ENCODE measurements at regions not wholly inside any gene's neighbourhood (a gene's known extent, or its start where the extent isn't known, plus 50 kb on each side); places are given as distances from the start of the nearest gene placed in this dataset.

DNA sequence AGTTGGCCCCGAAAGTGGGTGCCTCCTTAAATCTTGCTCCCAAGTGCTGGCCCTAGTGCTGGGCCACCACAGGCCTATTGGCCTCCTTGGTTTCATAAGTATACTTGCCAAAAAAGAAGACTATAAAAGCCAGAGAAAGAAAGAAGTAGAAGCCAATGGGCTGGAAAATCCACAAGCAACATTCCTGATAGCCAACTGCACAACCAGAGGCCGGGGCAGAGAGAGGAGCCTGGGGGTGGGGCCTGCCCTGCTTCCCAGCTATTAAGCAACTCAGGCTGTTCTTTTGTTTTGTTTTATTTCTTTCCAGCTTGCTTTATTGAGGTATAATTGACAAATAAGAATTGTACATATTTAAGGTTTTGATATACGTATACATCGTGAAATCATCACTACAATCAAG lies 177.2 kb upstream of the NTF3 start:
- TF ChIP-seq, protein P1, sequence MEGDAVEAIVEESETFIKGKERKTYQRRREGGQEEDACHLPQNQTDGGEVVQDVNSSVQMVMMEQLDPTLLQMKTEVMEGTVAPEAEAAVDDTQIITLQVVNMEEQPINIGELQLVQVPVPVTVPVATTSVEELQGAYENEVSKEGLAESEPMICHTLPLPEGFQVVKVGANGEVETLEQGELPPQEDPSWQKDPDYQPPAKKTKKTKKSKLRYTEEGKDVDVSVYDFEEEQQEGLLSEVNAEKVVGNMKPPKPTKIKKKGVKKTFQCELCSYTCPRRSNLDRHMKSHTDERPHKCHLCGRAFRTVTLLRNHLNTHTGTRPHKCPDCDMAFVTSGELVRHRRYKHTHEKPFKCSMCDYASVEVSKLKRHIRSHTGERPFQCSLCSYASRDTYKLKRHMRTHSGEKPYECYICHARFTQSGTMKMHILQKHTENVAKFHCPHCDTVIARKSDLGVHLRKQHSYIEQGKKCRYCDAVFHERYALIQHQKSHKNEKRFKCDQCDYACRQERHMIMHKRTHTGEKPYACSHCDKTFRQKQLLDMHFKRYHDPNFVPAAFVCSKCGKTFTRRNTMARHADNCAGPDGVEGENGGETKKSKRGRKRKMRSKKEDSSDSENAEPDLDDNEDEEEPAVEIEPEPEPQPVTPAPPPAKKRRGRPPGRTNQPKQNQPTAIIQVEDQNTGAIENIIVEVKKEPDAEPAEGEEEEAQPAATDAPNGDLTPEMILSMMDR (conservative IDR thresholded peaks at IDR 0.05; ENCODE audit: low read depth, low read length), result no peak
- DNase-seq (ENCODE audit: low read depth), result no peak
- no peak overlapping the region for H3K4me3 ChIP-seq (ENCODE audit: low read depth, low read length)

DNA sequence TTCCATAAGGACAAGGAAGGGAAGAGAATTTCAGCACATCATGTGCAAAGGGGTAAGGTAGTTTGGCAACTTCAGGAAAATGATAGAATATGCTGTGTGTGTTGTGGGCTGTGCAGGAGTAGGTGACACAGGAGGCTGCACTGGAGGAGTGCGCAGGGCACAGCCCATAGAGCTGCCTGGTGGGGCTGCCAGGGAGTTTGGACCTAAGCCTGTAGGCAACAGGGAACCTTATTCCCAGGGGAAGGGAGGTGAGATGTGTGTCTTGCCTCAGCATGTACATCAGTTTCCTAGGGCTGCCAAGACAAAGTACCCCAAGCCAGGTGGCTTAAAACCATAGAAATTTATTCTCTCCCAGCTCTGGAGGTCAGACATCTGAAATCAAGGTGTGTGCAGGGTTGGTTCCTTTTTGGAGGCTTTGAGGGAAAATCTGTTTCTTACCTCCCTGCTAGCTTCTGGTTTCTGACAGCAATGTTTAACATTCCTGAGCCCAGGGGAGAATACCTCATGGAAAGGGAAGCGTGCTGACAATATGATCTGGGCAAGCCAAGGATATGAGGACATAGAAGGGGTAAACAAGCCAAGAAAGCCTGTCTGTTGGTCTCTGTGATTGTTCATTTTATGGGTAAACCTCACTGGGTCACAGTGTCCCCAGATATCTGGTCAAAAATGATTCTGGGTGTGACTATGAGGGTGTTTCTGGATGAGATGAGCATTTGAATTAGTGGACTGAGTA lies 174.0 kb upstream of the NTF3 start:
- DNase-seq (ENCODE audit: low read depth), result no peak
- TF ChIP-seq, protein P1 (conservative IDR thresholded peaks at IDR 0.05; ENCODE audit: low read depth, low read length), result no peak
- no peak overlapping the region for H3K4me3 ChIP-seq (ENCODE audit: low read depth, low read length)

GRCh38 chr12:5258498-5258897 lies 173.4 kb upstream of the NTF3 start:
- DNase-seq (ENCODE audit: low read depth), result no peak
- no peak overlapping the region for H3K4me3 ChIP-seq (ENCODE audit: low read depth, low read length)
- TF ChIP-seq, protein P1 (conservative IDR thresholded peaks at IDR 0.05; ENCODE audit: low read depth, low read length), result no peak

GRCh38 chr12:5258926-5259325 lies 173.0 kb upstream of the NTF3 start:
- TF ChIP-seq, protein P1 (conservative IDR thresholded peaks at IDR 0.05; ENCODE audit: low read depth, low read length), result no peak
- DNase-seq (ENCODE audit: low read depth), result no peak
- no peak overlapping the region for H3K4me3 ChIP-seq (ENCODE audit: low read depth, low read length)

GRCh38 chr12:5259523-5259922 lies 172.4 kb upstream of the NTF3 start:
- TF ChIP-seq, protein P1 (conservative IDR thresholded peaks at IDR 0.05; ENCODE audit: low read depth, low read length), result no peak
- H3K4me3 ChIP-seq (ENCODE audit: low read depth, low read length), result no peak overlapping the region
- no peak for DNase-seq (ENCODE audit: low read depth)

DNA sequence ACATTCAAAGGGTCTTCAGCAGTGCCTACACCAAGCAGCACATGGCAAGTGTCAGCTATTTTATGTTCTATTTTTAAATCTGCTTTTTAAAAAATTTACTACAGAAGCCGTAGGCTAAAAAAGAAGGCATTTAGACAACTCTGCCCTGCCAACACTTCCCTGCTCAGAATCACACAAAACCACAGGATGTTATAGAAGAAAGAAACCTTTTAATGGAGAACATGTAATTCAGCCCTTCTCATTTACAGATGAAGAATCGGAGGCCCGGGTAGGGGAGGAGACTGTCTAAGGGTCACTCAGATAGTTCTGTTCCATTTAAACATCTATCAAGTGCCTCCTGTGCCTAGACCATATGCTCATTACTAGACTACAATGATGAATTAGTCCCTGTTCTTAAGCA lies 171.8 kb upstream of the NTF3 start:
- no peak overlapping the region for H3K4me3 ChIP-seq (ENCODE audit: low read depth, low read length)
- TF ChIP-seq, protein P1 (conservative IDR thresholded peaks at IDR 0.05; ENCODE audit: low read depth, low read length), result no peak
- DNase-seq (ENCODE audit: low read depth), result no peak

DNA sequence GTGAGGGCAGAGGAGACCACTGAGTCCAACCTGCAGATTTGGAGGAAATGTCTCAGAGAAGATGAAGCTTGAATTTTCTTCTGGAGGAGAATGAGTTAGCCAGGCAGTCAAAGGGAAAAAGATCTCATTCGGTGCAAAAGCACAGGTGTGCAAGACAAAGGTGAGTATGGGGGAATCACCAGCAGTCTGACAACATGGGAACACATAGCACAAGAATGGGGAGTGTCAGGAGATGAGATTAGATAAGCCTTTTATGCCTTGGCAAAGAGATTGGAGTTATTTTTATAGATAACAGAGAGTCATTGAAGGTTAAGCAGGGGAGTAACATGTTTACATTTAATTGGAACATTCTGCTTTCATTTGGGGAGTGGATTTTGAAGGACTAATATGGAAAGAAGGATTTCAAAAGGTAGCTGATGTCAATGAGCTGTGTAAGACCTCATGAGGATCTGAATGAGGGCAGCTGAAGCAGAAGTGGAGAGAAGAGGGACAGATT lies 171.3 kb upstream of the NTF3 start:
- TF ChIP-seq, protein P1 (conservative IDR thresholded peaks at IDR 0.05; ENCODE audit: low read depth, low read length), result no peak
- no peak for DNase-seq (ENCODE audit: low read depth)
- H3K4me3 ChIP-seq (ENCODE audit: low read depth, low read length), result no peak overlapping the region
